NB4 (cell line): ENCODE measurements at regions not wholly inside any gene's neighbourhood (a gene's known extent, or its start where the extent isn't known, plus 50 kb on each side); places are given as distances from the start of the nearest gene placed in this dataset.

Source experiments
- DNase-seq: peaks from one replicate; pipeline ENCODE4 v3.0.0; 2010; ENCODE audit warnings: low read depth
- H3K4me3 ChIP-seq: one replicate; pipeline ENCODE4 v1.5.1; 2011; ENCODE audit warnings: mild to moderate bottlenecking, low read depth, low read length, moderate library complexity
- MYC ChIP-seq: IDR thresholded peaks from 2 replicates; pipeline ENCODE4 v1.6.1; 2011; ENCODE audit warnings: low read depth, low read length
- POLR2A ChIP-seq: IDR thresholded peaks from 2 replicates; pipeline ENCODE4 v1.6.1; 2011; ENCODE audit warnings: mild to moderate bottlenecking; ENCODE audit not compliant: insufficient read length; ENCODE audit errors: extremely low read depth
- TF ChIP-seq, protein P1 (sequence below): IDR thresholded peaks from one replicate; pipeline ENCODE4 v1.5.1; 2012; ENCODE audit warnings: low read depth, low read length
- TF ChIP-seq, protein P2 (sequence below): IDR thresholded peaks from 2 replicates; pipeline ENCODE4 v1.6.1; 2011; ENCODE audit warnings: low read depth, low read length

DNA sequence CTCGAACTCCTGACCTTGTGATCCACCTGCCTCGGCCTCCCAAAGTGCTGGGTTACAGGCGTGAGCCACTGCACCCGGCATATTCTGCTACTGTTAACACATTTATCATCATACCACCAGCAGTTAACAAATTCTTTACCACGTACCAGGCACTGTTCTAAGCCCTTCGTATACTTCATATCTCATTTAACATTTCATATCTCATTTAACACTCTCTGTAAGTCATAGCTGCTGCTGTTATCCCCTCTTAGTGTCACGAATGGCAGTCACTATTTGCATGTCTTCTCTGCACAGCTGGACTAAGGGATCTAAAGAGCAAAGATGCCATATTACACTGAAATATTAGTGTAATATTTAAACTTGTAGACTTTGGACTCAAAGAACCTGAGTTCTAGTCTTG lies 462.5 kb upstream of the DAB1 start:
- TF ChIP-seq, protein P1, sequence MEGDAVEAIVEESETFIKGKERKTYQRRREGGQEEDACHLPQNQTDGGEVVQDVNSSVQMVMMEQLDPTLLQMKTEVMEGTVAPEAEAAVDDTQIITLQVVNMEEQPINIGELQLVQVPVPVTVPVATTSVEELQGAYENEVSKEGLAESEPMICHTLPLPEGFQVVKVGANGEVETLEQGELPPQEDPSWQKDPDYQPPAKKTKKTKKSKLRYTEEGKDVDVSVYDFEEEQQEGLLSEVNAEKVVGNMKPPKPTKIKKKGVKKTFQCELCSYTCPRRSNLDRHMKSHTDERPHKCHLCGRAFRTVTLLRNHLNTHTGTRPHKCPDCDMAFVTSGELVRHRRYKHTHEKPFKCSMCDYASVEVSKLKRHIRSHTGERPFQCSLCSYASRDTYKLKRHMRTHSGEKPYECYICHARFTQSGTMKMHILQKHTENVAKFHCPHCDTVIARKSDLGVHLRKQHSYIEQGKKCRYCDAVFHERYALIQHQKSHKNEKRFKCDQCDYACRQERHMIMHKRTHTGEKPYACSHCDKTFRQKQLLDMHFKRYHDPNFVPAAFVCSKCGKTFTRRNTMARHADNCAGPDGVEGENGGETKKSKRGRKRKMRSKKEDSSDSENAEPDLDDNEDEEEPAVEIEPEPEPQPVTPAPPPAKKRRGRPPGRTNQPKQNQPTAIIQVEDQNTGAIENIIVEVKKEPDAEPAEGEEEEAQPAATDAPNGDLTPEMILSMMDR = no peak
- no peak for TF ChIP-seq MYC
- no peak for DNase-seq
- H3K4me3 ChIP-seq = no peak overlapping the region

DNA sequence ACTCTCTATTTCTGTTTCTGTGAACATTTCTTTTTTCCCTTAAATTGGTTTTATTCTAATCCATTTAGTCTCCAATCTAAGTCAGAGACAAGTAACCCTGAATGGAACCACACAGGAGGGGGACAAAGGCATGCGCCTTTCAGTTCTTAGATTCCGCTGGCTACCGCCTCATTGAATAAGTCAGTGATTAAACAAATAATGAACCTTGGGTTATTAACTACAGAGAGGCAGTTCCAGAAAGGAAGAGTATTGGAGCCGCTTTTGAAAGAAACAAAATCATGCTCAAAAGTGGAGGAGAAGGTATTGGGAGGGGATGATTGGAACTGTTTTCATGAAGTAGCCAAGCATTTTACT lies 459.8 kb upstream of the DAB1 start:
- TF ChIP-seq, protein P2, sequence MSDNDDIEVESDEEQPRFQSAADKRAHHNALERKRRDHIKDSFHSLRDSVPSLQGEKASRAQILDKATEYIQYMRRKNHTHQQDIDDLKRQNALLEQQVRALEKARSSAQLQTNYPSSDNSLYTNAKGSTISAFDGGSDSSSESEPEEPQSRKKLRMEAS = no peak
- TF ChIP-seq POLR2A (no peak), MYC (no peak)
- TF ChIP-seq, protein P1 = no peak
- H3K4me3 ChIP-seq = no peak overlapping the region

DNA sequence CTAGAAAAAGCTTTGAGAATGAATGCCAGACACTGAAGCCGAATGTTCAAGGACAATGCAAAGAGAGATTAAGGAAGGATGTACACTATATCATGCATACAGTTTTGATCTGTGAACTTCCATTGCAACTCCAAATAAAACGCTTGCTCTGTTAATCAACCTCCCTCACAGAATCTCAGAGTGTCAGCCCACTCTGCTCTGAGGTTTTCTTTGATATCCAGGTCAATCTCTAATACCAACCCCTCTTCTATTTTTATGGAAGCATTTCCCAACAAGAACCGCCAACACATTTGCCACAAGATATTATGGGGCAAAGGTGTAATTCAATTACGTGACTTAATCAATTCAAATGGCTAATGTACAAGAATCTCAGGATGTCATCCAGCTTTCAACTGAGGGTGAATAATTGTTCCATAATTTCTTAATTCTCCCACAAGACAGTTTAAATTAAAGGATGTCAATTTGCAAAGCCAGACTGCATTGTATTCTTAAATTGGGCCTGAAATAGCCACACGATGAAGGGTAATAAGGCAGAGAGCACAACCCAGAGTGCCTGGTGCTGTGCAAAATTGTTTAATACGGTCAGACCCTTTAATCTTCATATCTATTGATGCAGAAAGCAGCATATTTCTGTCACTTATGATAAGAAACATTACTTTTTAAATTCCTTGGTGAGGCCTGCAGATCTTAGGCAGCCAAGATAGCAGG lies 459.2 kb upstream of the DAB1 start:
- no peak overlapping the region for H3K4me3 ChIP-seq
- no peak for DNase-seq
- TF ChIP-seq POLR2A (no peak), MYC (no peak)
- TF ChIP-seq, protein P1 = no peak
- TF ChIP-seq, protein P2 = no peak

More for the DNA sequence above, 459.8 kb upstream of the DAB1 start:
- DNase-seq = no peak

DNA sequence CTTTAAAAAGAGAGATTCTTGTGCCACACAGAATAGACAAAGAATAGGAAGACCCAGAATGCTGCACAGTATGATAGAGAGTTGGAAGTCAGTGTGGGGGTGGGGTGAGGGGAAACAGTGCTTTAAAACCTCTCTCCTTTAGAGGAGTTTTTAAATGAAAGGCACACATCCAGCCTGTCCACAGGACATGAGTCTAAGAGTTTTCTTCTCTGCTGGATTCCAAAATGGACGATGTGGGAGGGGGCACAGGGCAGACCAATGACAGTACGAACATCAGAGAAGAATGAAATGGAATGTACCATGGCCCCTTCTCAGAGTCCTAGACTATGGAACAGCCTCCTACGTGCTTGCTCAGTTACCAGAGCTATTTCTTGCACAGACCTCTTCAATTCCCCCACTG lies 458.2 kb upstream of the DAB1 start:
- H3K4me3 ChIP-seq = no peak overlapping the region
- TF ChIP-seq, protein P1 = no peak
- TF ChIP-seq MYC = no peak
- DNase-seq = no peak

DNA sequence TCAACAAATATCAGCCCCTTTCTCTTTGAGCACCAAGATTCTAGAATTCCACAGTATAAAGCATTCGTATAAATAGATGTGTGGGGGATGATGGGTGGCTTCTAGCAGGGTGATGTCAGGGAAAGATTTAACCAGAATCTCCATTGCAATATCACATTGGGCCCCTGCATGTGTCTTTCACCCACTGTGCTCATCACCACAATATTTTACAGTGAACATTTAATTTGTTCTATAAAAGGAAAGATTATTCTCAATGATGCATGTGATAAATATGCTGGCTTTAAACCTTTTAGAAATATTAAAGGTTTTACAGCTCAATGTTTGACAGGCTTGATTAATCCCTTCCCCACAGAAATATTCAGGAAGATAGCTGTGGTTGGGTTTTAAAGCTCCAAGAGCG lies 457.8 kb upstream of the DAB1 start:
- TF ChIP-seq, protein P2 = no peak
- no peak for TF ChIP-seq MYC
- TF ChIP-seq, protein P1 = no peak
- TF ChIP-seq POLR2A = no peak
- no peak overlapping the region for H3K4me3 ChIP-seq
- no peak for DNase-seq

DNA sequence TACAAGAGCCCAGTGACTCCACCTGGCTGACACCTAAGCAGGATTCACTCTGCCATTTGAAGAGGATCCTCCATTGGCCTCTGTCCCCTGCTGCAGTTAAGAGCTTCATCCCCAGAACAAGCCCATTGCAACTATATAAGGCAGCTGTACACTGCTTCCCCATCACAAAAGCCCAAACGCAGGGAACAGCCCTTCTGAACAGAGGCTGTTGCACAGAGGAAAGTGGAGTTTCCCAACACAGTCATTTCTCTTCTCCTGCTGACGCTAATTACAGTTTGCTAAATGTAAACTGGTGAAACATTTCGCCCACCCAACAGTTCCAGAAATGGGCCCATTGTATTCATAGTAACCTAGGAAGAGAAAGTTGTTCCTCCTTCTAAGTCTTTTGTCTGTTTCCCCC lies 455.8 kb upstream of the DAB1 start:
- DNase-seq = no peak
- TF ChIP-seq, protein P1 = no peak
- TF ChIP-seq, protein P2 = no peak
- TF ChIP-seq POLR2A (no peak), MYC (no peak)
- H3K4me3 ChIP-seq = no peak overlapping the region
